Hepatocyte (in vitro differentiated cells): ENCODE measurements at regions not wholly inside any gene's neighbourhood (a gene's known extent, or its start where the extent isn't known, plus 50 kb on each side); places are given as distances from the start of the nearest gene placed in this dataset.

Source experiments
- DNase-seq: peaks from one replicate; pipeline ENCODE4 v3.0.0-alpha.2; 2016; ENCODE audit warnings: low spot score
- H2AFZ ChIP-seq: fragments of 200-600 bp; sonication (generic); 2 replicates; pipeline ENCODE4 v1.6.0; 2016; ENCODE audit warnings: antibody characterized with exemption, mild to moderate bottlenecking
- H3K27ac ChIP-seq: fragments of 200-600 bp; sonication (generic); 2 replicates; pipeline ENCODE4 v1.5.1; 2016; ENCODE audit warnings: mild to moderate bottlenecking
- H3K27me3 ChIP-seq: fragments of 200-600 bp; sonication (generic); 2 replicates; pipeline ENCODE4 v1.6.1; 2016
- H3K36me3 ChIP-seq: fragments of 200-600 bp; sonication (generic); replicated peaks from 2 replicates; pipeline ENCODE4 v1.5.1; 2016; ENCODE audit warnings: low read depth; ENCODE audit not compliant: insufficient read depth
- H3K4me1 ChIP-seq: fragments of 200-600 bp; sonication (generic); 2 replicates; pipeline ENCODE4 v1.5.1; 2016; ENCODE audit warnings: mild to moderate bottlenecking, moderate library complexity; ENCODE audit not compliant: insufficient read depth
- H3K4me2 ChIP-seq: fragments of 200-600 bp; sonication (generic); 2 replicates; pipeline ENCODE4 v1.6.0; 2016
- H3K4me3 ChIP-seq: fragments of 200-600 bp; sonication (generic); 2 replicates; pipeline ENCODE4 v1.5.1; 2016; ENCODE audit warnings: mild to moderate bottlenecking
- H3K79me2 ChIP-seq: fragments of 200-600 bp; sonication (generic); 2 replicates; pipeline ENCODE4 v1.6.0; 2017; ENCODE audit warnings: mild to moderate bottlenecking
- H3K9me2 ChIP-seq: fragments of 200-600 bp; sonication (generic); replicated peaks from 2 replicates; pipeline ENCODE4 v1.6.0; 2017; ENCODE audit warnings: mild to moderate bottlenecking; ENCODE audit not compliant: insufficient read depth
- H3K9me3 ChIP-seq: fragments of 200-600 bp; sonication (generic); 2 replicates; pipeline ENCODE4 v1.5.1; 2016; ENCODE audit warnings: low read depth, mild to moderate bottlenecking
- H4K20me1 ChIP-seq: fragments of 200-600 bp; sonication (generic); 2 replicates; pipeline ENCODE4 v1.6.0; 2016; ENCODE audit warnings: mild to moderate bottlenecking; ENCODE audit not compliant: insufficient read depth, poor library complexity, severe bottlenecking
- EZH2 ChIP-seq: fragments of 200-600 bp; sonication (generic); IDR thresholded peaks from 2 replicates; pipeline ENCODE4 v1.6.1; 2016; ENCODE audit warnings: antibody characterized with exemption, mild to moderate bottlenecking, borderline replicate concordance
- EZH2phosphoT487 ChIP-seq: fragments of 200-600 bp; sonication (generic); IDR thresholded peaks from one replicate; pipeline ENCODE4 v1.6.1; 2018; ENCODE audit warnings: antibody characterized with exemption, mild to moderate bottlenecking, low read depth, moderate library complexity; ENCODE audit not compliant: unreplicated experiment, severe bottlenecking
- WGBS: methylation state at CpG from one replicate; pipeline ENCODE4 v1.1.6; 2016; ENCODE audit warnings: low lambda C conversion rate; ENCODE audit errors: missing lambda C conversion rate; 5-methylcytosine and 5-hydroxymethylcytosine counted together
- TF ChIP-seq, protein P1 (sequence below): fragments of 200-600 bp; sonication (generic); IDR thresholded peaks from 2 replicates; pipeline ENCODE4 v1.5.1; 2016; ENCODE audit warnings: antibody characterized with exemption, mild to moderate bottlenecking; ENCODE audit not compliant: poor library complexity

GRCh38 chr16:24674877-24675276 is 54.6 kb upstream of the TNRC6A start:
- Histone ChIP-seq H3K9me3 (no peaks in the 10 kb centered on the region), H4K20me1 (no peaks in the 10 kb centered on the region), H3K4me2 (no peak overlapping the region), H3K27ac (no peak overlapping the region), H2AFZ (no peak overlapping the region), H3K36me3 (no peaks in the 10 kb centered on the region), H3K9me2 (no peaks in the 10 kb centered on the region), H3K79me2 (no peaks in the 10 kb centered on the region), H3K27me3 (no peaks in the 10 kb centered on the region), H3K4me3 (no peak overlapping the region), H3K4me1 (no peaks in the 10 kb centered on the region)
- WGBS, result 90% methylated on average over 5 of the region's 5 CpGs
- TF ChIP-seq EZH2, result no peak
- TF ChIP-seq, protein P1, sequence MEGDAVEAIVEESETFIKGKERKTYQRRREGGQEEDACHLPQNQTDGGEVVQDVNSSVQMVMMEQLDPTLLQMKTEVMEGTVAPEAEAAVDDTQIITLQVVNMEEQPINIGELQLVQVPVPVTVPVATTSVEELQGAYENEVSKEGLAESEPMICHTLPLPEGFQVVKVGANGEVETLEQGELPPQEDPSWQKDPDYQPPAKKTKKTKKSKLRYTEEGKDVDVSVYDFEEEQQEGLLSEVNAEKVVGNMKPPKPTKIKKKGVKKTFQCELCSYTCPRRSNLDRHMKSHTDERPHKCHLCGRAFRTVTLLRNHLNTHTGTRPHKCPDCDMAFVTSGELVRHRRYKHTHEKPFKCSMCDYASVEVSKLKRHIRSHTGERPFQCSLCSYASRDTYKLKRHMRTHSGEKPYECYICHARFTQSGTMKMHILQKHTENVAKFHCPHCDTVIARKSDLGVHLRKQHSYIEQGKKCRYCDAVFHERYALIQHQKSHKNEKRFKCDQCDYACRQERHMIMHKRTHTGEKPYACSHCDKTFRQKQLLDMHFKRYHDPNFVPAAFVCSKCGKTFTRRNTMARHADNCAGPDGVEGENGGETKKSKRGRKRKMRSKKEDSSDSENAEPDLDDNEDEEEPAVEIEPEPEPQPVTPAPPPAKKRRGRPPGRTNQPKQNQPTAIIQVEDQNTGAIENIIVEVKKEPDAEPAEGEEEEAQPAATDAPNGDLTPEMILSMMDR, result no peak
- TF ChIP-seq EZH2phosphoT487, result no peak
- DNase-seq, result no peak

GRCh38 chr16:24677388-24677787 is 52.1 kb upstream of the TNRC6A start:
- WGBS, result 88% methylated on average over 7 of the region's 7 CpGs
- H3K9me2 ChIP-seq, result no peaks in the 10 kb centered on the region
- no peak for DNase-seq

More at GRCh38 chr16:24677388-24677787, 52.1 kb upstream of the TNRC6A start:
- no peaks in the 10 kb centered on the region for H3K79me2 ChIP-seq
- no peak overlapping the region for H3K4me3 ChIP-seq
- H4K20me1 ChIP-seq, result no peaks in the 10 kb centered on the region
- no peak overlapping the region for H2AFZ ChIP-seq
- H3K4me2 ChIP-seq, result no peak overlapping the region
- TF ChIP-seq EZH2phosphoT487 (no peak), EZH2 (no peak)
- no peaks in the 10 kb centered on the region for H3K27me3 ChIP-seq
- H3K27ac ChIP-seq, result no peak overlapping the region
- H3K36me3 ChIP-seq, result no peaks in the 10 kb centered on the region
- H3K4me1 ChIP-seq, result no peaks in the 10 kb centered on the region
- H3K9me3 ChIP-seq, result no peaks in the 10 kb centered on the region
